OCI-LY3 (cell line): ENCODE measurements at regions not wholly inside any gene's neighbourhood (a gene's known extent, or its start where the extent isn't known, plus 50 kb on each side); places are given as distances from the start of the nearest gene placed in this dataset.

ENCODE experiments used
- CTCF ChIP-seq: fragments of 200-600, 300-600 bp; sonication (generic); IDR thresholded peaks from 2 replicates; pipeline ENCODE4 v1.5.1; 2014; ENCODE audit warnings: antibody characterized with exemption, low read length, low read depth
- EZH2phosphoT487 ChIP-seq: fragments of 200-600 bp; shearing (Covaris generic); IDR thresholded peaks from 2 replicates; pipeline ENCODE4 v1.6.1; 2018; ENCODE audit warnings: antibody characterized with exemption, mixed run types, low read depth

GRCh38 chr6:167566711-167567141, 241.8 kb downstream of the TTLL2 start:
- TF ChIP-seq CTCF: no peak
- no peak for TF ChIP-seq EZH2phosphoT487
